HG03571 (cell line): ENCODE measurements at regions not wholly inside any gene's neighbourhood (a gene's known extent, or its start where the extent isn't known, plus 50 kb on each side); places are given as distances from the start of the nearest gene placed in this dataset.
"Not testable (repeated sequence)": the region's sequence is repeated elsewhere in the genome, so short reads cannot be mapped to it uniquely, and the experiment has no call there.

Experiments
- ATAC-seq: cut with Tn5 transposase; IDR thresholded peaks from one replicate; pipeline ENCODE4 v1.9.1; 2021; ENCODE audit not compliant: unreplicated experiment

DNA sequence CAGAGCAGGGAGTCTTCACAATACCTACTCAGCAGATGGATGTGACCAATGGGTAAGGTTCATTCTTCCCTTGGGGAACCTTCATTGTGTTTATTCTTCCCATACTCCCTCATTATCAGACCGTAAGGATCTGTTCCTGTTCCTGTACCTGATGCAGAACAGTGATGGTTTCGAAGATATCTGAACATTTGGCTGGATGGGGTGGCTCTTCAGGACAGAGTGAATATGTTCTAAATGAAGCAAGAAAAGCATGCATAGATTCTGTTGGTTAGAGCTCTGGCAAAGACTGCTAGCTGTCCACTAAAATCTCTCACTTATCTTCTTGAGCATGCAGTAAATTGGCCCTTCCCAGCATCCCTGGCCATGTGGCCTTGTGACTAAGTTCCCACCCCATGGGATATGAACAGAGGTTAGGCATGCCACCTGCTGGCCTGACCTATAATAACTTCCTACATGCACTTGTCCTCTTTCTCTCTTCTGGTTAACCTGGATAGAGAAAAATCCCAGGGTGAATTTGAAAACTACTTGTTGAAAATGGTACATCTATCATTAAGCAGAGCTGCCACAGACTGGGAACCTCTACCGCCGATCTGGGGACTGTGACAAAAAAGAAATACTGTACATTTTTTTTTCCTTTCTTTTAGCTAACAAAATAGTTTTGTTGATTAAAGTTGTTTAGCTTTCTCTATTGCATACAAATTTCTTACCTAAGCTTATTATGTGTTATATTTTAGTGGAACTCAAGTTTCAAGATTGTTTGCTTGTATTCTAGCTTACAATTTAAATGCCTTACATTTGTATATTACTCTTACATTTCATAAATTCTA, 60.0 kb upstream of the BANK1 start:
- ATAC-seq: peak; percentile 89

DNA sequence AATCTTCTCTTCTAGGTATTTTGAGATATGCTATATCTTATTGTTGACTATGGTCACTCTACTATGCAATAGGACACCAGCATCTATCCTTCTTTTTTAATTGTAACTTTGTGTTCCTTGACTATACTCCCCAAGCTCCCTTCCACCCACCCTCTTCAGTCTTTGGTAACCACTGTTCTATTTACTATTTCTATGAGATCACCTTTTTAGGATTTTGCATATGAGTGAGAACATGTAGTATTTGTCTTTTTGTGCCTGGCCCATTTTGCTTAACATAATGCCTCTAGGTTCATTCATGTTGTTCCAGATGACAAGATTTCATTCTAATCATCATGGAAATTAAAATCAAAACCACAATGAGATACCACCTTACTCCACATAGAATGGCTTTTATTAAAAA, 63.3 kb upstream of the BANK1 start:
- no peak for ATAC-seq

DNA sequence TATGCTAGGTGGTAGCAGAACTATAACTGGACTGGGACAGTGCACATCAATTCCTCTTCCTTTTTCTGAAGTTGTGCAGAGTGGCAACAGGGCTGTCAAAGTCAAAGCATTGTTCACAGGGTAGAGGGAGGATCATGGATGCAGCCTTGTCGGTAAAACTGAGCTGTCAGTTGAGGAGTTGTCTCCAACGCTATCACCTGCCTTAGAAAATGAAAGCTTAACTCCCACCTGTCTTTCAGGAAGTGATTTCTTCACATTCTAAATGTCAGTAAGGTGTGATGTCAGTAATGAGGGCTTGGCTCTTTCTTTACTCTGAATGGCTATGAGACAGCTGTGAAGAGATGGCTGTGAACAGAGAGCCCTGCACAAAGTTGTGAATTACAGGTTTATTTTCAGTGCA, 66.4 kb upstream of the BANK1 start:
- ATAC-seq: no peak

DNA sequence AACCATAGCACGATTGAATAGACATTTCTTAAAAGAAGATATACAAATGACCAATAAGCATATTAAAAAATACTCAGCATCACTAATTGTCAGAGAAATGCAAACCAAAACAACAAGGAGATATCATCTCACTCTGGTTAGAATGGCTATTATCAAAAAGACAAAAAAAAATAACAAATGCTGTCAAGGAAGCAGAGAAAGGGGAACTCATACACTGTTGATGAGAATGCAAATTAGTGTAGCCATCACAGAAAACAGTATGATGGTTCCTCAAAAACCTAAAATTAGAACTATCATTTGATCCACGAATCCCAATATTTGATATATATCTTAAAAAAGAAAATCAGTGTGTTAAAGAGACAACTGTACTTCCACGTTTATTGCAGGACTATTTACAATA, 71.7 kb upstream of the BANK1 start:
- ATAC-seq: no peak

DNA sequence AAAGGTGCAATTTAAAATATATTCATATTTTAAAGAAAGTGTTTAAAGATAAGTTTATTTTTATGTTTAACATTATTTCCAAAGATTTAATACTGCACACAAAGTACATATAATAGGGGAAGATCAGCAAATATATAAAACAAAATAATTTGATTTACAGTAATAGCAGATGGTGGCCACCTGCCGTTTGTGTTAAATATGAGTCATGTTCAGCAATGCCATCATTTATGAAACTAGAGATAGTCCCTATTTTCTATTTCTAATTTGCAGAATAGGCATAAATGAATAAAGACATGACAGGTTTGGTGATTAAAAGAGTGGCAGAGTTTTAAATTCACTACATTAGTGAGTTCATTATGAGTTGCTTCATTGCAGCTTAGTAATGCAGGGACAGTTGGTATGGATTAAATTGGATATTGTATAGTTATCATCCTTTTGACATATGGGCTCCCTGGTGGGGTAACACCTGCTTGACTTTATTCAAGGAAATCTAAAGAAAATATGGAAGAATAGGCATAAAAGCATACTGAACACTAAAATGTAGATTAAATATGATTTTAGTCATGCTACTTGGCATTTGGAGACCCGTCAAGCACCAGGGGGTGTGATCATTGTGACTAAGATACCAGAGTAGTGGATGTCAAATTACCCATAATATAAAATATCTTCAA, 78.8 kb upstream of the BANK1 start:
- ATAC-seq: no peak

DNA sequence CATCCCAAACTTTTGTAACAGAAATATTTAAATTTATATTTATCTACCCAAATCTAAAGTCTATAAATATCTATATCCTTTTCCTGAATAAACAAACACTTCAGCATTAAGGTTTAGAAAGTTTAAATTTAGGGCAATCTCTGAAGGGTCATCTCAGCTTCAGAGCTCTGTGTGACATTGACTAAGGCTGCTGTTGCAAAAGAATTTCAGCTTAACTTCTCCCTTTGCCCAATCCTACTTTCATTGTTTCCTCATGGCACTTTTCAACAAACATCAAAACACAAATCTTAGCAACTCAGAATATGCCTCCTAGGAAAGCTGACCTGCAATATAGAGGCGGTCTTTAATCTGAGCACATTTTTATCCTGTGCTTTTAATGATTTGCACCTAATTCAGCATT, 79.7 kb upstream of the BANK1 start:
- ATAC-seq: no peak

DNA sequence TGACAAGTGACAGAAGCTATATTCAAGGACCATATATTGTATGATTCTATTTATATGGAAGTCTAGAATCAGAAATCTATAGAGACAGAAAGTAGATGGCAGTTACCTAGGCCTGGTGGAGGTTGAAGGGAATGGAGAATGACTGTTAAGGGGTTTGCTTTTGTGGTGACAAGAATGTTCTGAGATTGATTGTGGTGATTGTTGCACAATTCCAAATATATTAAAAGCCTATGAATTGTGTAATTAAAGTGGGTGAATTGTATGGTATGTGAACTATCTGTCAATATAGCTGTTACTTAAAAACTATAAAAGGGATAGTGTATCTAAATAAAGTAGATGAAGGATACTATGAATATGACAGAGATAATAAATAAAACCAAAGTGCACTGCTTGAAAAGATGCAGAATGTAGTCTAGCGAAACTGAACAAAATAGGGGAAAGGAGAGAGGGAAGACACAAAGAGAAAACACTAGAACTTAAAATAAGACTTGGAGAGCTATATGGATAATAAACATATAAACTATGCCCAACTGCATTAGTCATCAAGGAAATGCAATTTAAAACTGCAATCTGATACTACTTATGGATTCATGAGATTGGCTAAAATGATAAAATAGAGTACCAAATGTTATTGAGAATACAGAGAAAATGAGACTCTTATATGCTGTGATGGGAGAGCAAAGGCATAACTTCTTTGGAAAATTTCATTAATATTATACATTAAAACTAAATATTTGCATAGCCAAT, 82.1 kb upstream of the BANK1 start:
- no peak for ATAC-seq

DNA sequence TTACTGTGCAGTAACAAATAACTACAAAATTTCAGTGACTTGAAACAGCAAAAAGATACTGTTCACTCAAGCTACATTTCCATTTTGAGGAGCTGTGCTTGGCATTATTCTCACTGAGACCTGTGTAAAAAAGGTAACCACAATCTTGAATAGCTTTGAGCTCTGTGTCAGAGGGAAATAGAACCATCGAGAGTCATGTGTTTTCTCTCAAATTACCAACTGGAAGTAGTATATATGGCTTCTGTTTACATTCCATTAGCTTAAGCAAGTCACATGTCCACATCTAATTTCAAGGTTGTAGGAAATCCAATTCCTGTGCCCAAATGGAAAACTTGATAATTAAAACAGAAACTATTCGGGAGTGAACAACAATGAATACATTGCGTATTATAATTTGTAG, 82.9 kb upstream of the BANK1 start:
- ATAC-seq: no peak

DNA sequence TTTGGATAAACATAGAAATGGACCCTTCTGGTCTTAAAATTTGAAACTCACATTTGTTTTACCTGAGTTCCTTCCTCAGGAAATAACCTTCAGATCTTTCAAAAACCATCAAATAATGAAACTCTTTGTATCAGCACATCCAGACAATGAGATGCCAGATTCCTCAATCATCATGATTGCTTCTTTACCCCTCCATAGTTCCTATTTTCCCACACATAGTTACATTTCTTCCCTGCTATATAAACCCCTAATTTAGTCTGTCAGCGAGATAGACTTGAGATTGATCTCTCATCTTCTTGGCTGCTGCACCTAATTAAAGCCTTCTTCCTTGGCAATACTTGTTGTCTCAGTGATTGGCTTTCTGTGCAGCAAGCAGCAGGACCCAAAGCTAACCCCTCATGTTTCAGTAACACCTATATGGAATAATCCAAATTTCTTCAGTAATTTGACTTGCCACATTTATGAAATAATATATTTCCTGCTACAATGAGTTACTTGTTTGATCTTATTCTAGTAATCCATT, 83.9 kb upstream of the BANK1 start:
- ATAC-seq: no peak

DNA sequence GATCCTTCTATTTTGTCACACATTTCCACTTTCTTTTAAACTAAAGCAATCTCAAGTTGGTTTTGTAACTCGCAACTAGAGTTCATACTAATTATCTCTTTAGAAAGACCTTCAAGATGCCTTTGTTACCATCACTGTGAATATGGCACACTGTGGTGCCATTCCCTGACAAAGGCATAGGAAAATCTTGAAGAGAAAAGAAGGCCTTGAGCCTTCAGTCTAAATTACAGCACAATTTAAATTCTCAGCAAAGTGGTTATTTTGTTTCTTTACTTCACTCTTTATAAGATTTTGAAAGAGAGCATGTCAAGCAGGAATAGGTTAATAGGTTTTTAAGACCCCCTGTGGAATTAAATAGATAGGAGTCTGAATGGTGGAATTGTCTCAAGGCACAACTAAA, 89.0 kb upstream of the BANK1 start:
- no peak for ATAC-seq

DNA sequence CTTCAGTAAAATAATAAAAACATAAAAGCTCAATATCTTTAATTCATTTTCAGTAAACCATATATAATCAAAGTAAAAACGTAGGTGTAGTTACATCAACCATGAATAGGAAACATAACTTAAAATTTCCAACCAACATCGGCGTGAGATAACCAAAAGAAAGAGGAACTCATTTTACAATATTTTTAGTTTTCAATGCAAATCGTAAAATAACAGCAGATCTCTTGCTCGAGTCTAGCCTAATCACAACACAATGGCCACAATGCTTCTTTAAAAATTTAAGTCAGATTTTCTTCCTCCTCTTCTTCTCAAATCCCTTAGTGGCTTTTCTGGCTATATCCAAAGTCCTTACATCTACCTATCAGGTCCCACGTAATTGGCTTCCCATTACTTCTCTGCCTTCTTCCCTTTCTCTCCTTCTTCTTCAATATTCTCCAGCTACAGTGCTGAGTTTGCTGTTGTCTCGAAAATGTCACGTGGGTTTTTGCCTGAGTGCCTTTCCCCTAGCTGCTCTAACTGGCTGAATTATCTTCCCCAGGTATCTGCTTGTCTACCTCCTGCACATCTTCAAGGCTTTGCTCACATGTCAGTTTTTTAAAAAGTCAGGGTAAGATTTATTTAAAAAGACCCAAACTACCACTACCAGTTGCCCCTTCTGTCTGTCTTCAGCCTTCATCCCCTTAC, 90.9 kb upstream of the BANK1 start:
- ATAC-seq: no peak

DNA sequence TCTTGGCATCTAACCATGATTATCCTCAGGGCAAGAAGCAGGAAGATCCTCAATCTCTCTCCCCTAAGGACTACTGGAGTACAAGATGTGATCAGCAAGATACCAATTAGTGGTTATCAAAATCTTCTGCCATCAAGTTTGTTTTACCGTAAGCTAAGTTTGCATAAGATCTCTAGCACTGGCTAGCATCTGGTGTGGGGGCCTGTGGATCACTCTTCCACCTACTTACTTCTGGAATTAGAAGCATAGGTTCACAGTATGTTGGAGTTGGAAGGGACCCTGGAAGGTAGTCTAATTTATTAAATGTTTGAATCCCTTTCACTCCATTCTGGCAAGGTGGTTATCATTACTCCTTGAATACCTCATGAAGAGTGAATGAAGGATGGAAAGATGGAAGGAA, 93.3 kb upstream of the BANK1 start:
- no peak for ATAC-seq

DNA sequence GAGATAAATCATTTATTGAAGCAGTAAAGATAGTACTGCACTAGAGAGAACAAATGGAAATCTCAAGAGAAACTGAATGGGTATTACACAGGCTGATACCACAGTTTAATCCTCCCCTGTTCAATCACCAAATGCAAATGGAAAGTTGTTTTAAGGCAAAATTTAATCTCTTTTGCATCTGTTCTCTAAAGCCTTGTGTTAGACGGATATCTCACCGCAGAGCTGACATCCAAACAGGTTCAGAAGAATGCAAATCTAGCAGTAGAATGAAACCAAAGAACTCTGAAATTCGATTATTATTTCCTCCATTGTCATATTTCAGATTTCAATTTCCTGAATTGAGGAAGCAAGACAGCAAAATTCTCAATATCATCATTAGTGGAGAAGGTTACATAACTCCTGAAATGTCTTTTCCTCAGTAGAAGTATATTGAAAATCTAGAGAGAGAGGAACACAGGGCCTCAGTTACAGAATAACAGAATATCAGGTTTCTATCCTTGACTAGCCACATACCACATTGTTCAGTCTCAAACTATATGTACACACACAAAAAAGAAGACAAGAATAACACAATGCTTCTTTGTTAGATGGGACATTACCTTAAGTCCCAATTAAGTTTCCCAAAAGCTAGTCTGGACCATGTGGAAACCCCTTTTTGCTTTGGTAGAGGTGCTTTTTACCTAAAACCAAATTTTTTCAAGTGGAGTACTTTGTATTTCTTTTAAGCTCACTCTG, 94.1 kb upstream of the BANK1 start:
- ATAC-seq: no peak

DNA sequence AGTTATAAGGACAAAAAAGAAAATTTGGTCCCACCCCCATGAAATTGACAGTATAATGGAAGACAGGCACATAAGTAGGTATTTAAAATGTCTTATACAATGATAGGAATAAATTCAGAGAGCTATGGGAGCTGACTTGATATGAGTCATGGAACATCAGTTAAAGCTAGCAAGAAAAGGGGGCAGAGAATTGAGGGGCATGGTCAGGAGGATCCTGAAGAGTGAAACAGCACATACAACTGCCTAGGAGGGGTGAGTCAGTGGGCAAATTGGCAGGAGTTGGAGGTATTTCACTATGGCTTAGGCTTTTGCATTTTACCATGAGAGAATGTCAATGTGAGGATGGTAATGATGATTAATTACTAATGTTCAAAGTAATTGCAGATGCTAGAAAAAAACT, 95.4 kb upstream of the BANK1 start:
- ATAC-seq: no peak

DNA sequence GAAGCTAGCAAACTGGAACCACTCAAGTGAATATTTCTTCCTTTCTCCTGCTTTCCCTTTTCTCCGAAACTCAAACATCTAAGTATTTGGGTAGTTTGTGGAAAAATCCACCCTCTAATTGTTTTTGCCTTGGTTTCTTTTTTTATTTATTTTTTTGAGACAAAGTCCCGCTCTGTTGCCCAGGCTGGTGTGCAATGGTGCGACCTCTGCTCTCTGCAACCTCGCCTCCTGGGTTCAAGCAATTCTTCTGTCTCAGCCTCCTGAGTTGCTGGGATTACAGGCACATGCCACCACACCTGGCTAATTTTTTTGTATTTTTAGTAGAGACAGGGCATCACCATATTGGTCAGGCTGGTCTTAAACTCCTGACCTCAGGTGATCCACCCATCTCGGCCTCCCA, 96.1 kb upstream of the BANK1 start:
- ATAC-seq: not testable (repeated sequence)

DNA sequence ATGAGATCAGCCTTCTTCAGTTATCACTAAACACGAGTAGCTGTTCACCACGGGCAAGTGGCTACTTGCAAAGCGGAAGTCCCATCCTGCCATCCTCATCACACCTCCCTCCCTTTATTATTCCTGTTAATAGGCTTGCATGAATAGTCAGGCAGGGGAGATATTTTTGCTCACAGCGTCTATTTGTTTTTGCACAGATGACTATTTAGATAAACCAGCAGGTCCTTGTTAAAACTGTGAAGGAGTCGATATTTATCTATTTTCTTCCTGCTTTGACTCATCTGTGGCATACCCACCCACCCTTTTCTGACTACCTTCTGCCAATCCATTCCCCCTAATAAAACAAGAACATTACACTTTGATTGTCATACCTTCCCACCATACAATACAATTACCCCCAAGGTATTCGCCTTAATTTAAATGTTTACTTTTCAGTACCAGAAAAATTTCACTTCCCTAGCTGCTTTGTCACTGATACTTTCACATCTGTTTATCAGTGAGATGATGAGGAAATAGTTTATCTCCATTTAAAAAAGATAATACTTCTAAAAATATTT, 96.6 kb upstream of the BANK1 start:
- peak; percentile 86 for ATAC-seq

DNA sequence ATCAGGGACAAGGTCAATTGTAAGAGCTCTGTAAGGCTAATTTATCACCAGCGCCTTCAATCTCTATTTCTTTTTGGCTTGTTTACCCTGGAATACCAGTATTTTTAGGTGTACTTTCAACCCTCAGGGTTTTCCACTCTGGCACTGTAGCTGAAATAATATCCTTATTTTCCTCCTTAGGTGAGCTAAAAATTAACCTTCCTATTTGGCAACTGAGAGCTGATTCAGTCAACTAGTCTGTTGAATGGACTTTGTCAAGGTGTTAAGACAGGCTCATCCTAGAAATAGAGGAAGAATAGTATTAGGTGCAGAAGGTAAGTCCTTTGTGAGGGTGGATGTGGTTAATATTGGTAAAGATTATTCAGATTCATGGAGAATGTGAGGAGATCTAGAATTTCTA, 101.3 kb upstream of the BANK1 start:
- no peak for ATAC-seq

DNA sequence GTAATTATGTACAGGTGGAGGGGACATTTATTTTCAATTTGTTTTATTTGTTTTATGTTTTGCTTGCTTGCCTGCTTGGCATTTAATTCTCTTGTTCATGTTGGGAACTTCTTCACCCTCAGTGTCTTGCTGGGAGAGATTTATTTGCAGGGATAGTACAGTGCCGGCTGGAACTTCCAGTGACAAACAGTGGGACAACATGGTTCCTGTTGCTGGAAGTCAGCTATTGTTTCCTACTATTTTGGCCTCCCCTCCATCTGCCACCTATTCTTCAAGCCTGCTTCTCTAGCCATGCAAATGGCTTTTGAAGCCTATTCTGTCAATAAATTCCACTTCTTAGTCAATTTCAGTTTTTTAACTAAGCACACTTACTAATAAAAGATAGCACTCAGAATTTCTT, 105.4 kb upstream of the BANK1 start:
- no peak for ATAC-seq

DNA sequence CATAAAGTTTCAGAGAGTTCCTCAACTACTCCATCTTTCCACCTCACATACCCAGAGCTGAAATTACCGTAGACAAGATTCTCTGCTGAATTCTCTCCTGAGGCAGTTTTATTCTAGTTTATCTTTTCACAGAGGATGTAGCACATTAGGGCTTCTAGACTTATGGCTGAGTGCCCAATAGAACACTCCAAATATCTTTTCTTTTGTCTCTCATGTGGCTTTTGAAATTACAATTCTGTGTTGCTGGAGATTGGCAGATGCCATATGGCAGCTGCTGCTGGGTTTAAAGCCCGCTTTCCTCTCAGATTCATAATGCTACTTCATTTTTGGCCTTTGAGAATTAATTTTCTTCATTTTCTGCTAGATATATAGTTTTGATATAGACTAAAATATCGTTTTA, 107.6 kb upstream of the BANK1 start:
- ATAC-seq: no peak

DNA sequence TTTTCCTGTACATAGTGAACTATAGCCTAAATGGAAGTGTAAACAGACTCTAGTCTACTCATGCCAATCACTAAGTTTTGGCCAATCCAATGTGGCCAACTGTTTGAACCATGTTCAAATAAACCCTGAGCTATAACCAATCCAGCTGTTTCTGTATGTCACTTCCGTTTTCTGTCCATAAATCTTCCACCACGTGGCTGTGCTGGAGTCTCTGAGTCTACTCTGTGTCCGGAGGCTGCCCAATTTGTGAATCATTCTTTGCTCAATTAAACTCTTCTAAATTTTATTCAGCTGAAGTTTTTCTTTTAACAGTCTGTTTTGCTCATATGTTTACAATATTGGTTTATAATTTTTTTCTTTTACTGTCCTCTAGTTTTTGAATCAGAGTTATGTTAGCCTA, 112.3 kb upstream of the BANK1 start:
- ATAC-seq: no peak
